Lower lobe of right lung (tissue), 2 donors: ENCODE measurements at regions not wholly inside any gene's neighbourhood (a gene's known extent, or its start where the extent isn't known, plus 50 kb on each side); places are given as distances from the start of the nearest gene placed in this dataset.

ENCODE experiments used
- ATAC-seq, 2 donors: fragments of 200-7000 bp; cut with Tn5 transposase; one replicate each; pipeline ENCODE4 v1.9.1; 2020 to 2022; ENCODE audit warnings: mild to moderate bottlenecking in 2 of 2, moderate library complexity in 2 of 2
- DNase-seq: peaks from one replicate; pipeline ENCODE4 v3.0.0-alpha.2; 2020
- H3K27ac ChIP-seq: fragments of 200-600 bp; one replicate; pipeline ENCODE4 v1.8.0; 2022
- H3K27me3 ChIP-seq: fragments of 200-600 bp; one replicate; pipeline ENCODE4 v1.8.0; 2022; ENCODE audit warnings: low read depth
- H3K36me3 ChIP-seq: fragments of 200-600 bp; one replicate; pipeline ENCODE4 v1.8.0; 2022; ENCODE audit warnings: mild to moderate bottlenecking
- H3K4me1 ChIP-seq: fragments of 200-600 bp; one replicate; pipeline ENCODE4 v1.8.0; 2022
- H3K4me3 ChIP-seq: fragments of 200-600 bp; one replicate; pipeline ENCODE4 v1.8.0; 2022; ENCODE audit warnings: mild to moderate bottlenecking
- H3K9me3 ChIP-seq: fragments of 200-600 bp; one replicate; pipeline ENCODE4 v1.8.0; 2022
- CTCF ChIP-seq: fragments of 200-600 bp; IDR thresholded peaks from one replicate; pipeline ENCODE4 v1.8.0; 2022; ENCODE audit warnings: antibody characterized with exemption, mild to moderate bottlenecking
- intact Hi-C: fragments of 100-400 bp; cut with DNase I; formaldehyde crosslinking; loops from one replicate; pipeline ENCODE4 v1.11.0; 2022
- donor health status: DM: no; HTN: yes; CAD: no; lungs with severe emphysema.

- TF ChIP-seq CTCF, result no peak
- DNase-seq (no peak), ATAC-seq (no peak)
- Histone ChIP-seq H3K4me3 (no peak overlapping the region), H3K27ac (no peak overlapping the region), H3K36me3 (no peaks in the 10 kb centered on the region), H3K27me3 (peaks cover 22% of the 10 kb centered on the region), H3K4me1 (no peaks in the 10 kb centered on the region), H3K9me3 (no peaks in the 10 kb centered on the region)
- intact Hi-C loops, result no loop called here
These were observed 193.5 kb downstream of the GAS1 start for GRCh38 chr9:86753836-86754235.

- Histone ChIP-seq H3K4me1 (no peaks in the 10 kb centered on the region), H3K36me3 (no peaks in the 10 kb centered on the region), H3K27me3 (peaks cover 22% of the 10 kb centered on the region), H3K4me3 (no peak overlapping the region), H3K27ac (no peak overlapping the region), H3K9me3 (no peaks in the 10 kb centered on the region)
- ATAC-seq, result no peak
- intact Hi-C loops, result no loop called here
- no peak for TF ChIP-seq CTCF
- DNase-seq, result no peak
These were observed 194.6 kb downstream of the GAS1 start for GRCh38 chr9:86752733-86753132.

- intact Hi-C loops, result no loop called here
- no peak for ATAC-seq
These were observed 195.3 kb downstream of the GAS1 start for GRCh38 chr9:86751956-86752355.

DNA sequence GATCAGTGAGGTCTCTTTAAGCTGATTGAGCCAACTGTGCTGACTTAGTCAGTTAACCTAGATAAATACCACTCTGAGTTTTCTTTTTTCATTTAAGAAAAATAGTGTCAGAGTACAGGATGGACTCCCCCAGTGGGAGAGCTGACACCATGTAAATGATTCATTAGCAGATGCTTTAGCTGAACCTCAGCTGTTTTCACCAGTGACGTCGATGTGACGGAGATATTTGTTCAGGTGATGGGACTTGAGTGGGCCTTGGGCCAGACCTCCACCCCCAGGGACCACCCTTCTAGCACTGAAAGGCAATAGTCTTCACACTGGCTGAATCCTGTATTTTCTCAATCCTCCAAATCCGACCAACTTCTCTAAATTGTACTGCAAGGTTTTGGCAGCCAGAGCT lies 196.1 kb downstream of the GAS1 start:
- no peak for DNase-seq
- ATAC-seq, result no peak
- Histone ChIP-seq H3K4me1 (no peaks in the 10 kb centered on the region), H3K36me3 (no peaks in the 10 kb centered on the region), H3K27me3 (peaks cover 15% of the 10 kb centered on the region), H3K4me3 (no peak overlapping the region), H3K27ac (no peak overlapping the region), H3K9me3 (no peaks in the 10 kb centered on the region)
- intact Hi-C loops, result no loop called here
- no peak for TF ChIP-seq CTCF

More at GRCh38 chr9:86751956-86752355, 195.3 kb downstream of the GAS1 start:
- no peak for DNase-seq
- H3K27ac ChIP-seq, result no peak overlapping the region
- H3K27me3 ChIP-seq, result peaks cover 22% of the 10 kb centered on the region
- no peaks in the 10 kb centered on the region for H3K4me1 ChIP-seq
- no peak for TF ChIP-seq CTCF
- no peak overlapping the region for H3K4me3 ChIP-seq
- no peaks in the 10 kb centered on the region for H3K36me3 ChIP-seq
- H3K9me3 ChIP-seq, result no peaks in the 10 kb centered on the region

DNA sequence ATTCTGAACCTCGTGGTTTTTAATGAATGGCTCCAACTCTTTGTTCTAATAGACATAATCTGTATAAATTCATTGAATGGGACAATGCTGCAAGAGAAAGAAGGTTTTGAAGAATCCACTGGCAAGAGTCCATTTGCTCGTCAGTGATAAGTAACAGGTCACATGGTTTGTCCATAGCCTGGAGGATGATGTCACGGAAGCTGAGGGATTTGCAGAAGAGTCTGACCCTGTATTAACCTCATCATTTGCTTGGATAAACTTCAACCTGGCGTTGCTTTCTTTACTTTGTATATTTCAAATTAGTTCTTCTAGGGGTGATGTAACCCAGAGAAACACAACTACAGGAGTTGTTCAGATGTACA lies 197.4 kb downstream of the GAS1 start:
- Histone ChIP-seq H3K4me1 (no peaks in the 10 kb centered on the region), H3K4me3 (no peak overlapping the region), H3K36me3 (no peaks in the 10 kb centered on the region), H3K9me3 (no peaks in the 10 kb centered on the region), H3K27ac (no peak overlapping the region), H3K27me3 (peaks cover 4% of the 10 kb centered on the region)
- DNase-seq (no peak), ATAC-seq (no peak)
- intact Hi-C loops, result no loop called here
- no peak for TF ChIP-seq CTCF
